Medulla oblongata (tissue), 1 donor: ENCODE measurements at regions not wholly inside any gene's neighbourhood (a gene's known extent, or its start where the extent isn't known, plus 50 kb on each side); places are given as distances from the start of the nearest gene placed in this dataset.
A peak's percentile ranks its signal among the peaks of the same experiment; 100 is the strongest.

Experiments
- DNase-seq: peaks from one replicate; pipeline ENCODE4 v3.0.0-alpha.2; 2015; ENCODE audit errors: extremely low spot score

DNA sequence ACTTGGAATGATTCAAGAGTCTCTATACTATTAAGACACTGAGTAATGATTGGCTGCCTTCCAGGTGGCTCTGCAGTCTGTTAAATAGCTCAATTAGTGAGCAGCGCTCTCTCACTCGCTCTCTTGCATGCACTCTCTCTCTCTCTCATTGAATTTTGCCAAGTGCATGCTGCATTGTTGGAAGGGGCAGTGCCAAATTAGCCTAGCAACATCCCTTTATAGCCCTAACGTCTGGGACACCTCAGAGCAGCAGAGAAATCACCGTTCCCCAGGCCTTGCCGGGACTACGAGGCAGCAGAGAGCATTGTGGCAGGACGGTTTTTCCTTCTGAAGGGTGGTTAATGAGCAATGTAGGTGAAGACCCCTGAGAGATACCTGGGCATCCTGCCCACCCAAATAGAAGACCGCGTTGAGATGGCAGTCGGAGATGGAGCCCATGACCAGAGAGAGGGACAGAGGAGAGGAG, 447.6 kb upstream of the POU3F3 start:
- peak; percentile 79 for DNase-seq

DNA sequence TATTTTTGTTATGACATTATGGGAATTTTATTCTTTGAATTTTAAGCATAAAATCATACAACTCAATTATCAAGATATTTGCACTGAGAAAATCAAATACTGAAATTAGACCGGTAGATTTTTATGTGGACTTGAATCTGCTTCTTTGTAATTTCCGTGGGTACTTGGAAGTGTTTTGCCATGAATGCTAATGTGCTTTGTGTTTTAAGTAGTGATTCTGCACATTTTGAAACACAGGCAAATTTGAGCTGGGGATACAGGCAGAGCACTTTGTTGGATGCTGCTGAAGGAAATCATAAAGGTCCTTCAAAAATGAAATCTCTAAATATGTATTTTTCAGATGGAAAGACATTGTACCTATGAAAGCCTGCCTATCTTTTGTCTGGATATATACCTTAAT, 446.3 kb upstream of the POU3F3 start:
- no peak for DNase-seq

DNA sequence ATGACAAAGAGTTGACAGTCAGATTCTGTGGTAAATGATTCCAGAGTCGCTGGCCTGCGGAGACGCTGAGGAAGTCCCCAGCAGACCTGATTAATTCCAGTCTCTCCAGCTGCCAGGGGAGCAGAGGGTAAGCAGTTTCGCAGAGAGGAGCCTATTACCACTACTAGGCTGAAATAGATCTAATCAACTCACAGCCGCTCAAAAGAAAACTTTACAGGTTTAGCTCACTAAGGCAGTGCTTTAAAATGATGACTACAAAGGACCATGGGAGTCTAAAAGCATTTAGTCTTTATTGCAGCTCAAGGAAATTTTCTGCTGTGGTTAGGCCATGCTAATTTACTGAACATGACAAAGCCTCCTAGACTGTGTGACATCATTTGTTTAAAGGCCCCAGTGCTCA, 445.6 kb upstream of the POU3F3 start:
- DNase-seq, result no peak

DNA sequence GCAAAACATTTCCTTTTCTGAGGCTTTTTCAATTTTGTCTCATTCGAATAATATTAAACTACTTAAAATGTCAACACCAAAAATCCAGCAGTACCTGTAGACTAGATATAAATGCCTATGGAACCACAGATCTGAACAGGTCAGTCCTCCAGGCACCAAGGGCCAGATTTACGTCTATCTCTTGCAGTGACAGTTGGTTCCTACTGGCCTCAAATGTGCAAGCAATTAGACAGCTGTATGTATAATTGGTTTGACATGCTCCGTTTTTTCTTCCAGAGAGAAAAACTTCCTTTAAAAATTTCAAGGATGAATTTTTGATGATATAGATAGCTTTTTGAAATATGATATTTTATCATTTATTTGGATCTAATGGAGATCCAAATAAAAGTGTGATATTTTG, 443.8 kb upstream of the POU3F3 start:
- no peak for DNase-seq

DNA sequence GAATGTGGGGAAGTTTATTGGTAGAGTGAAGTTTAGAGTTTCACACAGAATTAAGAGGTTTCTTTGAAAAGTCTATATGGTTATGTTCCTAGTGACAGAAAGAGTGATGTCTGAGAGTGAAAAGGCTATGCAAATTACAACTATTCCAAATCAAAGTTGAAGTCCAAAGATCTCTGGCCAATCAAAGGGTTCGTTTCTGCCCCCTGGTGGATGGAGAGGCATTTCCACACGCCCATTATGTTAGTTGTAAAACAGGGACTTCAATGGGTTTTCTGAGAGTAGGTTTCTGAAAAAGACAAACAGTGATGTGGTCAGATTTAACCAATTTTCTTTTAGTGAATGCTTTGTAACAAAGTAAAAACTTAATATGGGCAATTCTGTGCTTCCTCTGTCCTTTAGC, 441.5 kb upstream of the POU3F3 start:
- DNase-seq, result peak; percentile 84

DNA sequence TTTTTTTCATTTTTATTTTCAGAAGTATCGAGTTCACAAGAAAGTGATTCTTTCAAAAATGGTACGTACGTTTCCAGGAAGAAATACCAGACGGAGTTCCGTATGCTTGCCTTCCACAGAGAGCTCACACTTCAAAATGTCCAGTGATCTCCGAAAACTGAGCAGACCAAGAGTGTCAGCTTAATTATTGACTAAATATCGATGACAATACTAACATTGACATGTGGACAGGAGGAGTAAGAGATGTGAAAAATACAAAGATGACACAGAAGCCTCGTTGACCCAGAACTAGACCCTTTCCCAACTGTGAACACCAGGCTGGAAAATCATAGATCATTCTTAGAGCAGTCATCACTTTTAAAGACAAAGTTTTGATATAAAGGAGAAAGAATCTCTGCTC, 440.0 kb upstream of the POU3F3 start:
- no peak for DNase-seq

DNA sequence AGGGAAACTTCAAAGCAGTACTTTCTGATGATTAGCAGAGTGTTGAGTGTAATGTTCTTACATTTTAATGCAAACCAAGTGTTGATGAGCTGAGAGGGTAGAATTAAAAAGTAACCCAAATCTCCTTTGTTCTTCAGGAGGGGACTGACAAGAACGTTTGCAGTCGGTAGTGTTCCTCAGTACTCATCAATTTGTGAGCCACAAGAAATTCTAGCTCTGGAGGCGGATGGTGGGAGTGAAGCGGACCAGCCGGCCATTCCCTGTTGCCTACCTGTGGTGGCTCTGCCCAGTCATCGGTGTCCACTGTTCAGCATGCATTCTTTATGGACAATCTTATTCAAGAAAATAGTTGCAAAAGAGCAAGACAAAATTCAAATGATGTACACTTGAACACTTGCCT, 438.6 kb upstream of the POU3F3 start:
- no peak for DNase-seq

DNA sequence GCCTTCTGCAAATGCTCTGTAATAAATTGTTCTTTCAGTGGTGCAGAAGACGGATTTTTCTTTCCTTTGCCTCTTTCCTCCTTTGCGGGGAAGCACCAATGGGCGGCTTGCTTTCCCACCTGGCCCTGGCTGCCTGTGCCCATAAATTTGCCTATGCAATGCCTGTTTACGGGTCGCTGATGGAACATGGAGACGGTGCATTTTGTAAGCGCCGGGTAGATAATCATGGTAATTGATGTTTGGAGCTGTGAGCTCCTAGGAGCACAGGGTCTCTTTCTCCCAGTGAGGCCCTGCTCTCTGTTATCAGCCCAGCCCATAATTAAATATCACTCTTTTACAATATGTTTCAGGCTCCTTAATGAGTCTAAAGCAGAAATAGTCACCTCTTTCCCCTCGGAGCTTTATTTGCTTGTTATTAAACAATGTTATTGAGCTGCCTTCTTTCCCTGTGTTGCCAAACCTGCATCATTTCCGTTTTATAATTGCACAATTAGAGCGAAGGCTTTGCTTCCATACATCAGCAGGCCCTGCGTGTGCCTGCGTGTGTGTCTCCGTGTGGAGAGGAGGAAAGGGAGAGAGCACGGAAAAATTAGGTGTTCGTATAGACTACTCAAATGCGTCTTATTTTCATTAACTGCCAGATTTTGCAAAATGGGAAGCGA, 437.4 kb upstream of the POU3F3 start:
- no peak for DNase-seq

DNA sequence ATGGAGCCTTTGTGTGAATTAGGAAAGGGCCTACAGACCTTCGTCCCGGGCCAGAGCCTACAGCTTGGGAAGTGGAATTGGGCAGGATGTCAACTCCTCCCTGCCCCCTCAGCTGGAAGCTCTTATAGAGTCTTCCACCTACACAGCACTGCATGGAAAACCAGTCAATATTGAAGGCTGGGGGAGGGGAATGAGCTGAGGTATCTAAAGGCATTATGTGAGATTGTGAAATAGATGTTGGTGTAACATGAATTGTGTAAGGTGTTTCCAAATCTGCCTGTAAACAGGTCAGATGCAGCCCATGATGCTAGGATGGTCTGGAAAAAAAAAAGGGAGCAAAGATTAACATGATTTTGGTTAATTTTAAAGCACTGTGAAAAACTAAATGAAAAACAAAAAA, 433.5 kb upstream of the POU3F3 start:
- DNase-seq, result no peak

DNA sequence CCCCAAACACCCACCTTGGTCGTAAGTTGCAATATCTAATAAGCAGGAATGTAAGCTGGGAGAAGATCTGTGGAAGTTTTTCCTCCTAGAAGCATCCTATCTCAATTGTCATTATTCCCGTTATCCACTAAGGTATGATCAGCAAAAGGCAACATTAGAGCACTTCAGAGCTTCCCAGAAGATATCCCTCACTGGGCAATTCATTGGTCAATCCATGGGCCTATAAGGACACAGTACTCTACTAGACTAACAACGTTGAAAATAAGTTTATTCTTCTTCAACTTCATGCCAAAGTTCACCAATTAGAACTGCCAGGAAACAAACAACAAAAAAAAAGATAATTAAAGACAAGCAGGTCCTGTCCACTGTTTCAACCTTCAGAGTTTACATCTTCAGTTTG, 433.0 kb upstream of the POU3F3 start:
- no peak for DNase-seq

DNA sequence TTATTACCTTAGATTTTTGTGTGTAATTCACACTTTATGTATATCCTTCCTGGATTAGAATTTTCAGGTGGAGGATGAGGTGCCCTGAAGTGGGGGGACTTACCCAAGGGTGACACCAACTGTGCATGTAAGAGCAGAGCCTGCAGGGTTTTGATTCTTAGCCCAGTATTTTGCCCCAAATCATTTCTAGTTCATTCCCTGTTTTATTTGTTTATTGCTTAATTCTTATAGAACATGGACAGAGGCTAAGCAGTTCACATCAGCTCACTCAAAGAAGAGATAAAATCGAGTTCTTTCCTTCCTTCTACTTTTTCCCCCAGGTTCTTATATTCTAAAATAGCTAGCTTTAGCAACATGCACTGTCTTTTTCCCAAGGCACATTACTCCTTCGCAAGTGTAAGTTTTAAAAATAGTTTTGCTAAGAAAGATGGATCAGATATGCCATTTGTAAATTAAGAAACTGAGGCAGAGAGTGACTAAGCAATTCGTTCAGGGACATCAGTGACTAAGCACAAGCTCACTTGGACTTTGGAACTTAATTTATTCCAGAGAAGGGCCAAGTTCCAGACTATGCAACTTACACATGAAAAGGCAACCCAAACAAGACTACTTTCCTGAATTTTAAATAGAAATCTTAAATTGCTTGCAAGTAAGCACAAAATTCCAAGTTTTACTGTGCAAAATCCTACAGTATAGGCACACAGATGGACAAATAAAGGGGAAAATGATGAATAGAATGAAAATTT, 427.9 kb upstream of the POU3F3 start:
- no peak for DNase-seq

DNA sequence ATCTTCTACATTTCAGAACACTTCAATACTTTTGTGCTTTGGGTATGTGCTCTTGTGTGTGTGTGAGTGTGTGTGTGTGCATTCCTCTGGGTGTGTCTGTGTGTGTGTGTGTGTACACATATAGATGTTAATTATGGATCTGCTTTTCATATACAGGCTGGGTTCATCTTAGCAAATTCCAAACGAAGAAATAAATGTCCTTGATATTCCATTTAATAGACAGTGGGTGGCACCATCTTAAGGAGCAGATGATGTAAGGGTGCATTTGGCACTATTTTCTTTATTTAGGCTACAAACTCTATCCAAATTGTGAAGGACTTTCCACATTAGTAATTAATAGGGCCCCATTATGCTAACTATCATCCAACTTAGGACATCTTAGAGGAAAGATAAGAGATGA, 425.8 kb upstream of the POU3F3 start:
- DNase-seq, result no peak

DNA sequence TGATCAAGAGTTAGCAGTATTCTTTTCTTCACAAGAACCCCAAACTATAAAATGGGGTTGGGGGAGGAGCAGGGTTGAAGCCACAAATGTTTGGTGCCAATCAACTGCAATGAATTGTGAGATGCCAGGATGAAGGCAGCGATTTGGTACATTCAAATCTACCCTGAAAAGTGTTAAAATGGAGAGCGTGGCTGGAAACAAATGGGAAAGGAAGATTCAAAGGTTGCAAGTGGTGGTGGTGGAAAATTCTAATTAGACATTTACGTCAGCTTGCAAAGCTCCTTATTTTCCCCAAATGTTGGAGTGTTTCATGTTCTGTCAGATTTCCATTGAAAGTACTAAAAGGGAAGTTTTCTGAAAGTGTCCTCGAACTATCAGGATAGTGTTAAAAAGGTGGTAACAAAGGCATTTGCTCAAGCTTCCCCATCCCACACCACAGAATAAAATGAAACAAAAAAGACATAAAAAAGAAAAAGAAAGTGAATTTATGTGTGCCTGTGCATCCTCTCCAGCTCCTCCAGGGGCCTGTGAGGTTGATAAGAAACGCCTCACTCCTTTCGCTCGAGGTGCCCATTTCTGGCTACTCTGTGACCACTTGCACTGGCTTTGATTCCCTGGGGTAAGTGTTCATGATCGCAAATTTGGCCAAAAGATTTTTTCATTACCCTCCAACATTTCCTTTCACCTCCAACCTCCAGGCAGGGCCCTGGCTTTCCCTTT, 424.1 kb upstream of the POU3F3 start:
- DNase-seq, result no peak

DNA sequence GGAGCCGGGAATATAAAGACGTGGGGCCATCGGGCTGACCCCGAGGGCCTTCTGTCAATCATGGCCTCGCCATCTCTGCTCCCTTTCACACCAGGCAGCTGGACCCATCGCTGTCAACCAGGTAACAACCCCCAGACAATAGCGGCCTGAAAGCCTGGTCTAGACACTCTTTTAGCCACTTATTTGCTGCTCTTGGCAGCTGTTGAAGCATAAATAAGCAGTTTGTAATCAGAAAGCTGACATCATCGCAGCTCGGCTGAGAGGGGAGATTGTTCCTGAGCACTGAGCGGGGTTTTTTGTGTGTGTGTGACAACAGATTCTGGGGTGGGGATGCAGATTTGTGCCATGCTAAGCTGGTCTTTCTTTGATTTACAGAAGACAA, 423.6 kb upstream of the POU3F3 start:
- DNase-seq, result peak; percentile 89

DNA sequence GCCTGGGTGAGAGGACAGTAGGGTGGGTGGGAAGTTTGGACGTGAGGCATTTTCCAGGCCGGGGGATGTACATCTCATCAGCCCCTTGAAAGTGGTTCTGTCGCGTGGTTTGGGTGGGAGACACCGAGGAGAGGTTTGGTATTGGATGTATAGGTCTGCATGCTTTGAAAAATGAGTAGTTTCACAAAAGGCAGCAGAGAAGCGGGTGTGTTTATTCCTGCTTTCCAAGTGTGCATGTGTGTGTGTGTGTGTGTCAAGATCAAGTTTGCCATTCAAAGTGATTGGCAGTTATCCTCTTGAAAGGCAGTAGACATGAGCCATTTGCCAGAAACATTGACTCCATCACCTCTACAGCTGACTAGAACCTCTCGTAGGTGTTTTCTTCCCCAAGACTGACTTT, 423.1 kb upstream of the POU3F3 start:
- peak; percentile 44 for DNase-seq

DNA sequence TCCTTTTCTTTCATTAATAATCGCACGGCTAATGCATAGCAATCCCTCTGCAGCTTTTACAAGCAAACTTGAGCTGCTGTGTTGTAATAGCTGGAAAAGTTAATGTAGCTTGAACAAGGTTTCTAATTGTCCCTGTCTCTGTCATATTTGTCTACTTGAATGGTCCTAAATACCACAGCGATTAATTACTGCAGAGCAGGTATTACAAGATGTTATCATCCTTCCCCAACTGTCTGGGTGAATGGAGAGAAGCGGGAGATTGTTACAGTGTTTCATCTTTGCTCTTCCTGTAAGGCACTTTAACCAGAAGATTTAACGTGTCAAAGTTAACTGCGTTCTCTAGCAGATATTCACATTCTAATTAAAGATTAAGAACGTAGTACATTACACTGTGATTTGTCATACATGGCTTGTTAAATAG, 422.2 kb upstream of the POU3F3 start:
- peak; percentile 54 for DNase-seq

DNA sequence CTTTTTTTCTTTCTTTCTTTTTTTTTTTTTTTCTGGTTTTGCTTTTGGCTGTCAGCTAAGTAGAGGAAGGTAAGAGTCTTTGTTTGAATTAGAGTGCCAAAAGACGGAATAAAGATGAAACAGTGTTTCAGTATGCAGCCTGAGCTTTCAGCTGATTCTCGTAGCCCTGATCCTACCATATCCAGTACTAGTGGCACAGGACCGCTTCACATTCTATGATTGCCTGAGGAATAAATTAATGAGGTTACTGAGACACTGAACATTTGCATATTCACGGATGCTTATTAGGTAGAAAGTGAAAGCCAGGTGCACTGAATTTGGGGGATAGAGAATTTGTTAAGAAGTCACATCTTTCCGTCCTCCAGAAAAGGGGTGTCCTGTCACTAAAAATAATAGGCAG, 421.5 kb upstream of the POU3F3 start:
- peak; percentile 49 for DNase-seq

DNA sequence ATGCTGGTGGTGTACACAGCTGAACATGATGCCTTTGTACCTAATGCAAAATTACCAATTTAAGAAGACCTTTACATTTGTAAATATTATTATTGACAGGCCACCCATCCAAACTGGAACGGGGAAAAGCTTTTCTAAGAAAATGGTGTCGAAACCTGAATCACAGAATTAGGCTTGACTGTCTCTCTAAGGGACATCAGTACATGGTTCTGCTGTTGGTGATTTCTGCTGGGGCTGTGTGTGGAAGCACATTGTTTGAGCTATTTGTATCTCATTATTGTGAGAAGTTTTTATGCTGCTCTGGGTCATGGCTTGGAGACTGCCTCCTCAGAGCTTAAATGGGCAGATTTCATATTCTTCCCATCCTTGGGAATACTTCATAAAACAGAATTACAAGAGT, 420.9 kb upstream of the POU3F3 start:
- peak; percentile 46 for DNase-seq

DNA sequence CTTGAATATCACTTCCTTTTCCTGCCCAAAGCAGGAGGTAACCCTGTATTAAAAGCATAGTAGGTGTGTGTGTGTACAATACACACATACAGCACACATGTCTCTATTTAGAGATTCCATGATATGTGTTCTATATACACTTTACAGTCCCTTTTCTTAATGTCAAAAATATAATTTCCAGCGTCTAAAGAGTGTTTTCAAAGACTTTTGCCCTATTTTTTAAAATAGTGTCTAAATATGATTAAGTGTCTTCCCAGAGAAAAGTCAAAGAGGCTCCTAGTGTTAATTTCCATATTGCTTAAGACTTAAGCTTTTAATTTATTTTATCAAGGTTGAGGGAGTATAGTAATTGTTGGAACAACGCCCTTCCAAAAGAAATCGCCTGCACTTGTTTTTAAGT, 420.3 kb upstream of the POU3F3 start:
- DNase-seq, result no peak

DNA sequence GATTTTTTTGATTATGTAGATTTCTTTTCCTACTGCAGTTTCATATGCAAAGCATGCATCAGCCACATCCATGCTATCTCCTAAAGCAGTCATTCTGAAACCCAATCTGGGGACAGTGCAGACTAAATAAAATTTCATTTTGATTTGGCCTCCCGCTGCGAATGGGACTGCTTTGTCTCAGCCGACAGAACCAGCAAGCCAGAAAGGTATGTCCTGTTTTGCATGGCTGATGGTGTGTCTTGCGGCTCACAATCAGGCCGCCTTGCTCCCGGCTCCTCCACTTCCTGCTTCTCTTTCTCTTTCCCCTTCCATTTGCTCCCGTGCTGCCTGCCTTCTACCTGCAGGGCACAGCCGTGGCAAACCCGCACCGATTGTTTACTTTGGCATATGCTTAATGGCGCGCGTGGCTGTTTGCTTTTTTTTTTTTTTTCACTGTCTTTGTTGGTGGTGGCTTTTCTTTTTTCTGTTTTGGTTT, 419.6 kb upstream of the POU3F3 start:
- DNase-seq, result peak; percentile 37

DNA sequence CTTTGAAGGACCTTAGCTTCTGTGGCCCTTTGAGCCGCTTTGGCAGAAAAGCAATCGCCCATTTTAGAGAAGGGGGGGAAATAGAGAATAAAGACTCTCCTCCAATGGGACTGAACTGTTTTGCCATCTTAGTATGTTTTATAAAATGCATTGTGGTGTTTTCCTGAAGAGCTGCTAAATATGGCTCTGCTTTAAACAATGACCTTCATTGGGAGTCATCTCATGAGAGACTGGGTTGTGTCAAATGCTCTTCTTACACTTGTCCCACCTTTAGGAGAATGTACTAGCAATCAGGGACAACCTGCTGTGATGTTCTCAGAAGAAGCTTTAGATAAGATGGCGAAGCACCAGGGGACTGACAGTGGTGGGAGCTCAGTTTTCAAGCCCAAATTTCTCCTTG, 418.9 kb upstream of the POU3F3 start:
- no peak for DNase-seq

DNA sequence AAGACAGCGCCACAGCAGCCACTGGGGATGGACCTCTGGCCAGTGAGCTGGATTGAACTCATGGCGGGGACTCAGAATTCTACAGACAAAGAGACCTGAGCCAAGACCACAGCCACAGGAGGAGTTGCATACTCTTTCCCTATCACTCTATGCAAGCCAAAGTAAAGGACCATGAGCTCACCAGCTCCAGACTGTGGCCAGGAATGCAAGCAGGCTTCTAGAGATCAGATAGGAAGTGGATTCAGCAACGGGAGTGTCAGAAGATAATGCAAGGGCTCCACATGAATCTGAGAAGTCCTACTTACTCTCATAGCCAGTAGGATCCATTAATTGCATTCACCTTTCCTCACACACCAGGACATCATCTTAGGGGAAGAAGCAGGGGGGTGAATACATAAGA, 415.4 kb upstream of the POU3F3 start:
- no peak for DNase-seq

DNA sequence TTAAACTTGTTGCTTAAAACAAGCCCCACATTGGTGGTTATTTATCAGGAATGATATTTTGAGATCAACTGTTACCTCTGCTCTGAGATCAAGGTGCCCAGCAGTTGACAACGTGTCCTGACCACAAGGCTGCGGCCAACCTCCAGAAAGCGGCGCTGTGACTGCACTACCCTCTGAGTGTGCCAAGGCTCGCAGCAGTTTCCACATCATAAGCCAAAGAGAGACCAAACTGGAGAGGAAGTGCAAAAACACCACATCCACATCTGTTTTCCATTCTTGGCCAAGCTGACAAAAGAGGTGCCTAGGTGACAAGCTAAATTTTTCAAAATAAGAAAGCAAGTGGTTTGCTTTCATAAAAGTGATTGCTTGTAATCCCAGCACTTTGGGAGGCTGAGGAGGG, 410.8 kb upstream of the POU3F3 start:
- DNase-seq, result no peak
